ENCODE measurements at regions not wholly inside any gene's neighbourhood (a gene's known extent, or its start where the extent isn't known, plus 50 kb on each side); places are given as distances from the start of the nearest gene placed in this dataset.
A peak's percentile ranks its signal among the peaks of the same experiment; 100 is the strongest.
"Not testable (repeated sequence)": the region's sequence is repeated elsewhere in the genome, so short reads cannot be mapped to it uniquely, and the experiment has no call there.

- no peaks in the 10 kb centered on the region for H3F3A ChIP-seq (ENCODE audit: control insufficient read depth, insufficient read depth)
- H3K79me2 ChIP-seq (ENCODE audit: control insufficient read depth, low read length): no peaks in the 10 kb centered on the region
- H3K4me3 ChIP-seq (ENCODE audit: low read length): no peak overlapping the region
- no peak for TF ChIP-seq CTCF (IDR thresholded peaks at IDR 0.05; ENCODE audit: low read depth, low read length, poor library complexity, severe bottlenecking)
- TF ChIP-seq EZH2phosphoT487 (IDR thresholded peaks at IDR 0.05; ENCODE audit: borderline replicate concordance, low read length): no peak
- H4K20me1 ChIP-seq (ENCODE audit: control insufficient read depth, insufficient read depth, low read depth, low read length): no peaks in the 10 kb centered on the region
- H3K4me2 ChIP-seq (ENCODE audit: low read length): no peak overlapping the region
- no peak overlapping the region for H3K27ac ChIP-seq (ENCODE audit: low read depth, low read length)
- H3K4me1 ChIP-seq (ENCODE audit: control insufficient read depth, low read length): no peaks in the 10 kb centered on the region
- no peaks in the 10 kb centered on the region for H3K36me3 ChIP-seq (ENCODE audit: control insufficient read depth, low read length)
- H3K9me2 ChIP-seq (replicated peaks; ENCODE audit: control insufficient read depth, low read length): no peaks in the 10 kb centered on the region
- peaks cover 86% of the 10 kb centered on the region for H3K9me3 ChIP-seq (ENCODE audit: control insufficient read depth, insufficient read depth, low read length)
- no peaks in the 10 kb centered on the region for H3K27me3 ChIP-seq (ENCODE audit: control insufficient read depth, low read length)
Measured at GRCh38 chr10:42304341-42304740, 334.0 kb downstream of the ZNF33B start.

- not testable (repeated sequence) for H3K4me3 ChIP-seq (ENCODE audit: low read length); H3K27ac ChIP-seq (ENCODE audit: low read depth, low read length); H3K79me2 ChIP-seq (ENCODE audit: control insufficient read depth, low read length); H3K4me1 ChIP-seq (ENCODE audit: control insufficient read depth, low read length); H3F3A ChIP-seq (ENCODE audit: control insufficient read depth, insufficient read depth); H3K4me2 ChIP-seq (ENCODE audit: low read length); H3K27me3 ChIP-seq (ENCODE audit: control insufficient read depth, low read length); H3K9me3 ChIP-seq (ENCODE audit: control insufficient read depth, insufficient read depth, low read length); H3K9me2 ChIP-seq (replicated peaks; ENCODE audit: control insufficient read depth, low read length); H4K20me1 ChIP-seq (ENCODE audit: control insufficient read depth, insufficient read depth, low read depth, low read length); H3K36me3 ChIP-seq (ENCODE audit: control insufficient read depth, low read length)
Measured at GRCh38 chr10:42281896-42282295, 356.5 kb downstream of the ZNF33B start.

- TF ChIP-seq CTCF (IDR thresholded peaks at IDR 0.05; ENCODE audit: low read depth, low read length, poor library complexity, severe bottlenecking): peak; percentile 18
- not testable (repeated sequence) for H3F3A ChIP-seq (ENCODE audit: control insufficient read depth, insufficient read depth); H3K27ac ChIP-seq (ENCODE audit: low read depth, low read length); H3K4me3 ChIP-seq (ENCODE audit: low read length); H3K9me2 ChIP-seq (replicated peaks; ENCODE audit: control insufficient read depth, low read length); H3K9me3 ChIP-seq (ENCODE audit: control insufficient read depth, insufficient read depth, low read length); H3K4me2 ChIP-seq (ENCODE audit: low read length); H3K27me3 ChIP-seq (ENCODE audit: control insufficient read depth, low read length); H3K36me3 ChIP-seq (ENCODE audit: control insufficient read depth, low read length); H4K20me1 ChIP-seq (ENCODE audit: control insufficient read depth, insufficient read depth, low read depth, low read length); H3K4me1 ChIP-seq (ENCODE audit: control insufficient read depth, low read length); H3K79me2 ChIP-seq (ENCODE audit: control insufficient read depth, low read length)
Measured at GRCh38 chr10:42269788-42270187, 368.6 kb downstream of the ZNF33B start.

- H3K36me3 ChIP-seq (ENCODE audit: control insufficient read depth, low read length); H3K27ac ChIP-seq (ENCODE audit: low read depth, low read length); H3K4me3 ChIP-seq (ENCODE audit: low read length); H3K79me2 ChIP-seq (ENCODE audit: control insufficient read depth, low read length); H3K9me3 ChIP-seq (ENCODE audit: control insufficient read depth, insufficient read depth, low read length); H3F3A ChIP-seq (ENCODE audit: control insufficient read depth, insufficient read depth); H3K9me2 ChIP-seq (replicated peaks; ENCODE audit: control insufficient read depth, low read length); H3K4me2 ChIP-seq (ENCODE audit: low read length); H3K4me1 ChIP-seq (ENCODE audit: control insufficient read depth, low read length); H4K20me1 ChIP-seq (ENCODE audit: control insufficient read depth, insufficient read depth, low read depth, low read length); H3K27me3 ChIP-seq (ENCODE audit: control insufficient read depth, low read length): not testable (repeated sequence)
Measured at GRCh38 chr10:42263259-42263658, 375.1 kb downstream of the ZNF33B start.

- not testable (repeated sequence) for H3K4me3 ChIP-seq (ENCODE audit: low read length); H3K27me3 ChIP-seq (ENCODE audit: control insufficient read depth, low read length); H3K27ac ChIP-seq (ENCODE audit: low read depth, low read length); H3K4me2 ChIP-seq (ENCODE audit: low read length); H3K9me3 ChIP-seq (ENCODE audit: control insufficient read depth, insufficient read depth, low read length); H3K36me3 ChIP-seq (ENCODE audit: control insufficient read depth, low read length); H4K20me1 ChIP-seq (ENCODE audit: control insufficient read depth, insufficient read depth, low read depth, low read length); H3K9me2 ChIP-seq (replicated peaks; ENCODE audit: control insufficient read depth, low read length); H3K4me1 ChIP-seq (ENCODE audit: control insufficient read depth, low read length); H3F3A ChIP-seq (ENCODE audit: control insufficient read depth, insufficient read depth); H3K79me2 ChIP-seq (ENCODE audit: control insufficient read depth, low read length)
Measured at GRCh38 chr10:42243002-42243401, 395.4 kb downstream of the ZNF33B start.
